SU-DHL-6 (cell line): ENCODE measurements at regions not wholly inside any gene's neighbourhood (a gene's known extent, or its start where the extent isn't known, plus 50 kb on each side); places are given as distances from the start of the nearest gene placed in this dataset.

Source experiments
- EZH2phosphoT487 ChIP-seq: fragments of 200-600 bp; sonication (generic), shearing (Covaris generic); conservative IDR thresholded peaks from 2 replicates; pipeline ENCODE4 v1.6.1; 2018; ENCODE audit warnings: mild to moderate bottlenecking, antibody characterized with exemption, low read length, moderate library complexity, mixed read lengths
- TF ChIP-seq, protein P1 (sequence below): fragments of 200-600 bp; sonication (generic); IDR thresholded peaks from one replicate; pipeline ENCODE4 v1.5.1; 2017; ENCODE audit warnings: antibody characterized with exemption, mild to moderate bottlenecking, low read length, moderate library complexity; ENCODE audit not compliant: insufficient read depth, poor library complexity, severe bottlenecking

- TF ChIP-seq, protein P1, sequence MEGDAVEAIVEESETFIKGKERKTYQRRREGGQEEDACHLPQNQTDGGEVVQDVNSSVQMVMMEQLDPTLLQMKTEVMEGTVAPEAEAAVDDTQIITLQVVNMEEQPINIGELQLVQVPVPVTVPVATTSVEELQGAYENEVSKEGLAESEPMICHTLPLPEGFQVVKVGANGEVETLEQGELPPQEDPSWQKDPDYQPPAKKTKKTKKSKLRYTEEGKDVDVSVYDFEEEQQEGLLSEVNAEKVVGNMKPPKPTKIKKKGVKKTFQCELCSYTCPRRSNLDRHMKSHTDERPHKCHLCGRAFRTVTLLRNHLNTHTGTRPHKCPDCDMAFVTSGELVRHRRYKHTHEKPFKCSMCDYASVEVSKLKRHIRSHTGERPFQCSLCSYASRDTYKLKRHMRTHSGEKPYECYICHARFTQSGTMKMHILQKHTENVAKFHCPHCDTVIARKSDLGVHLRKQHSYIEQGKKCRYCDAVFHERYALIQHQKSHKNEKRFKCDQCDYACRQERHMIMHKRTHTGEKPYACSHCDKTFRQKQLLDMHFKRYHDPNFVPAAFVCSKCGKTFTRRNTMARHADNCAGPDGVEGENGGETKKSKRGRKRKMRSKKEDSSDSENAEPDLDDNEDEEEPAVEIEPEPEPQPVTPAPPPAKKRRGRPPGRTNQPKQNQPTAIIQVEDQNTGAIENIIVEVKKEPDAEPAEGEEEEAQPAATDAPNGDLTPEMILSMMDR = no peak
- no peak for TF ChIP-seq EZH2phosphoT487
These were observed 971.7 kb downstream of the FSCB start for GRCh38 chr14:43535231-43535838.
